MV-4-11 (cell line): ENCODE measurements at regions not wholly inside any gene's neighbourhood (a gene's known extent, or its start where the extent isn't known, plus 50 kb on each side); places are given as distances from the start of the nearest gene placed in this dataset.

Source experiments
- DNase-seq: peaks from one replicate; lab custom pipeline; 2025; lab: John Stamatoyannopoulos, UW

DNA sequence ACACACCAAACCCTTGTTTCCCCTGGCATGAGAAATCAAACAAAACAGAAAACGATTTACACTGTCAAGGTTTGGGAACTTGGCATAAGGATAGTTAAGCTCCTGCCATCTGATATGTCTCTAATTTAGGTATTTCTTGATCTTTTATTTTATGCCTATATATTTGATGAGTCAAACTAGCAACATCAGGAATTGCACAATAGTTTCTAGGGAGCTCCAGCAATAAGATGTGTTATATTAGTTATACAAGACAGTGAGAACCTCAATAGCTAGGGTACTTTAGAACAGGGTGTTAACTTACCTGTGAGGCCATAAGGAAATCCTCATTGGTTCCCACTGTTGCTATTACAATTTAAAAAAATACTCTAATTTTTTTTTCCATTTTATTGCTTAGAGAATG is 474.2 kb downstream of the GBA3 start:
- no peak for DNase-seq

- DNase-seq, result peak; percentile 46
Measured at GRCh38 chr4:23166407-23166806, 473.7 kb downstream of the GBA3 start.

DNA sequence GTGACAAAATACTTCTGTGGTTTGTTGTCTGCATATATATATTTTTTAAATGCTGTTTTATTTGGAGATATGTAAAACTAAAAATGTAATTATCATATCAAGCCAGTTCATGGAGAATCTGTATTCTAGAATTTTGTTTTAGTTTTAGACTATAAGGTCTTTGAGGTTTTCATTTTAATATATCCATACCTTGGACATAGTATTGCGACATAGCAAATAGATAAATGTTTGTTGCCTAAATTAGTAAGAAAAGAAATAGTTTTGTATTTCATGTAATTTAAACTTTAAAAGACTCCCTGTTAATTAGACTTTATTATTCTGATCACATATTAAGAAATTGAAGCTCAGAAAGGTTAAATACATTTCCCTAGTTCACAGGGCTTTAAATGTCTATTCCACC is 472.9 kb downstream of the GBA3 start:
- DNase-seq, result no peak

- DNase-seq, result no peak
Measured at GRCh38 chr4:23163647-23164436, 471.1 kb downstream of the GBA3 start.

DNA sequence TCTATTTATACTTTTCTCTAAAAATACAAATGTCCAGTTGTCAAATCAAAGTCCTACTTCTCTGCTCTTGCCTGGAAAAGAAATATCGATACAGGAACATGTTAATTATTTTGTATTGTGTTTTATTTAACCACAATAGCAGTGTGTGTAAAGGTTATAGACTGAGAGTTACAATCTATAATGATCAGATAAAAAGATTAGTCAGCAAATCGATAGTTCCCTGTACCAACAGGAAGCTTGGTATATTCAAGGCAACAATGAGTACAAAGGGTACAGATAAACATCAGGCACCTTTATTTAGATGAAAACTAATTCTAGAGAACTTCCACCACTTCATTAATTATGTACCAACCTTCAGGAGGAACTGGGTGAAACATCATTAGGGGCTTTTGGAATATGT is 469.5 kb downstream of the GBA3 start:
- DNase-seq, result no peak

GRCh38 chr4:23161787-23162186 is 469.1 kb downstream of the GBA3 start:
- DNase-seq, result no peak

- no peak for DNase-seq
Measured at GRCh38 chr4:23153076-23153475, 460.3 kb downstream of the GBA3 start.

- DNase-seq, result no peak
Measured at GRCh38 chr4:23149815-23150214, 457.1 kb downstream of the GBA3 start.

- DNase-seq, result no peak
Measured at GRCh38 chr4:23144707-23145106, 452.0 kb downstream of the GBA3 start.

GRCh38 chr4:23135792-23136645 is 443.3 kb downstream of the GBA3 start:
- DNase-seq, result peak; percentile 9

- no peak for DNase-seq
Measured at GRCh38 chr4:23134331-23134730, 441.6 kb downstream of the GBA3 start.

DNA sequence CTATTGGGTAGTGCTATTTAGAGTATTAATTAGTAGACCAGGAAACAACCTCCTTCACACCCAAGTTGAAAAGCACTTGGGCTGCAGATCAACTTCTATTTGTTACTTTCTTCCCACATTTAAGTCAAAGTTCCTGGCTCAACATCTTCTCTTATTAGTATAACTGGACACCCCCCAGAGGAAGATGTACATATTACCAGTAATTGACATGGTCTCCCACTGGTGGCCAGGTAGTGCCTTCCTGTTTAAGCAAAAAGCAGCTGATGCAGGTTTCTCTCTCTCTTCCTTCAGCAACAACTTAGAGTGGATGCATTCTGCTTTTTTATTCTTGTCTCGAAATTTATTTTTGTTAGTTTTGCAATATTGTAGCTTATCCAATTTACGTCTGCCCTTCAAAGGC is 438.1 kb downstream of the GBA3 start:
- DNase-seq, result no peak

DNA sequence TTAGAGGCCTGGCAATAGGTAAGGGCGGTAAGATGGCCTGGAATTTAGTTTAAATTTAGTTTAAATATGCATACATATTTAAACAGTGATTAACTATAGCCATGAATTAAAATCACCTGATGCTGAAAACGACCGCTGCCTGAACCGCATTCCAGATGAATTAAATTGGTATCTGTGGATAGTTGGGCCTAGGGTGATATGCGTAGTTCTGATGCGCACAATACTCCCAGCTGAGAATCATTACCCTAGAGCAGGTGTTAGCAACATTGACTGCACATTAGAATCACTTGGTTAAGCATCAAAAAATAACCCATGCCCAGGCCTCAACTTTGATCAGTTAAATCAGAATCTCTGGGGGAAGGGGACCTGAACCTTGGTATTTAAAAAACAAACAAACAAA is 432.4 kb downstream of the GBA3 start:
- no peak for DNase-seq

DNA sequence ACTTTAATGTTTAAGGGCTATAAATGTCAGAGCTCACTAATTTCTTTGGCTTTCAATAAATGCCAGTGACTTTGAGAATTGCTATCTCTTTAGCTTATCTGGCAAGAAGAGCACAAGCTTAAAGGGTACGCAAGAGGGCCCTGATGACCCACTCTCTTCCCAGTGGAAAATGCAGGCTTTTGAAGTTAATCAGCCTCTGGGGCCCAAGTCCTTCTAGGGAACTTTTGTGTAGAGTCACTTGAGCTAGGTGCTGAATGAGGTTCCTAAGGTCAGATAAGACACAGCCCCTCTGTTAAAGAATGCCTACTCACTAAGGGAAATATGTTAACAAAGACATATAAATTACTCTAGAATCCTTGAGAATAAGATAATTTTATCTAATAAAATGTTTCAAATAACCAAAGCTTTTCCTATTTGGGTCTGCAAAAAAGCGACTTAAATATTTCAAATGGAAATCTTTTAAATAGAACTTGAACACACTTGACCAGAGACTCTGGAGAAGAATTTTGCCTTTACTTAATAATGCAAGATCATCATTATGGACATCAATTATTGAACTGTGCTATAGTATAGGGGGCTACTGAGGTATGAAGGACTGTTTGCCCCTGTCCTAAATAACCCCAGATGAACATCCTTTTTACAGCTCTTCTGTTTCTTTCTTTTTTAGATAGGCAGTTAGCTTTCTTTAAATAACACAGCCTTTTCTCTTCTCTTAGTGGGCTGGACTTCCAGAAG is 430.1 kb downstream of the GBA3 start:
- no peak for DNase-seq

- DNase-seq, result no peak
Measured at GRCh38 chr4:23120374-23120773, 427.6 kb downstream of the GBA3 start.

DNA sequence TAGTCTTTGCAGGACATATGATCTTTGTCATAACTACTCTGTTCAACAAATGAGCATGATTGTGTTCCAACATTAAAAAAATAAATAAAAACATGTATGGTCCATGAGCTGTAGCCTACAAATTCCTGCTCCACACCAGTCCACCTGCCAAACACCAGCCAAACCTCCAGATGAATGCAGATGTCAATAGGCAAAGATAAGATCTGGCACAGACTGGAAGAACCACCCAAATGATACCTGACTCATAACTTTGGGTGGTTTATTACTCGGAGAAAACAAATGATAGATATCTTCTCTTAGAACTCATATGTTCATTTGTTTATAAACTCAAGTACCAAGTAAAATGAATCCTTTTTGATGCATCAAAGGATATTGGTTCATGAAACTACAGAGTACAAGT is 425.1 kb downstream of the GBA3 start:
- no peak for DNase-seq

- DNase-seq, result peak; percentile 10
Measured at GRCh38 chr4:23114538-23114937, 421.8 kb downstream of the GBA3 start.

DNA sequence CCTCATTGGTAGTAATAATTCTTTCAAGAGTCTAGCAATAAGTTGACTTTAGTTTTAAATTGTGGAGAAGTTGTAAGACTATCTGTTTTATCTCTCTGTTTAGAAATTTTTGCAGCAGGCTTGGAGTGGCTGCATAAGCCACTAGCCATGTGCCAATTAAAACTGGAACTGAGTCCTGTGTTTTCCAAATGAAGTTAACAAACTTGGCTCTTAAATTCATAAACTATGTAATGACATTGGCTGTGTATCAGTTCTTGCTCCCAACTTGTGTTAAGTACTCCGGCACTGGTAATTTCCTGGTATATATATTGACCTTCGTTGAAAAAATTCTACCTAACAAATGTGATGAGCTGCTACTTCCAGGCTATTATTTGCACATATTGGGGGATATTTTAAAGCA is 420.4 kb downstream of the GBA3 start:
- DNase-seq, result no peak

DNA sequence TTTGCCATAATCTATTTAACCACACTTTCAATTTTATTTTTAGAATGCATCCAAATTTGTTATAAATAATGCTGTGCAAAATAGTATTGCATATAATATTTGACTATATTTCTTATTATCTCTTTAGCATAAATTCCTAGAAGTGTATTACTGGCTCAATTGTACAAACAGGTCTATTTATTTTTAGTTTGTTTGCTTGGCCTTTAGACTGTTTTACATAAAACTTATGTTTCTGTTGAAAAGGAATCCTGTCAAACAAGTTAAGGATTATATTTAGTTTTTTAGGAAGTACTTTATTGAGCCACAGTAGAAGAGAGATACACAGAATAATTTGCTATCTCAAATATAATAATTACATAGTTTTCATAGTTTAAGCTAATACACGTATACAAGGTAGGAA is 413.8 kb downstream of the GBA3 start:
- no peak for DNase-seq

- no peak for DNase-seq
Measured at GRCh38 chr4:23105759-23106370, 413.1 kb downstream of the GBA3 start.

DNA sequence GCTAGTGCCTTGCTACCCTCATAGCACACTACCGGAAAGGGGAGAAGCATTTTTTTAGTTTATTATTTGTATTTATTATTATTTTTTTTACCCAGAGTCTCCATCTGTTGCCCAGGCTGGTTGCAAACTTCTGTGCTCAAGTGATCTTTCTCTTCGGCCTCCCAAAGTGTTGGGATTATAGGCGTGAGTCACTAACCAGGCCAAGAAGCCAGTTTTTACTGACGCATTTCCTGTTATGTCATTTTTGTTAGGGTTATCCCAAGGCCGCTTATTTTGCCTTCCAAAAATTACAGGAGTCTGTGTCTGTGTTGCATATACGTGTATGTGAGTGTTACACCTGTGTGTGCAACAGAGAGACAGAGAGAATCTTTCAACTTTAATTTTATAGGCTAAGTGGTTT is 404.5 kb downstream of the GBA3 start:
- DNase-seq, result peak; percentile 86

GRCh38 chr4:23091711-23092110 is 399.0 kb downstream of the GBA3 start:
- DNase-seq, result peak; percentile 87
